ENCODE measurements at regions not wholly inside any gene's neighbourhood (a gene's known extent, or its start where the extent isn't known, plus 50 kb on each side); places are given as distances from the start of the nearest gene placed in this dataset.

GRCh38 chr7:52609511-52609910, 425.9 kb upstream of the POM121L12 start:
- Histone ChIP-seq H3K4me3 (ENCODE audit: low read depth, low read length) (no peak overlapping the region), H3K36me3 (ENCODE audit: control insufficient read depth in 2 of 2, insufficient read depth in 1 of 2, low read length in 2 of 2) (no peaks in the 10 kb centered on the region), H3K27ac (ENCODE audit: extremely low read depth, low read depth, low read length) (no peak overlapping the region), H3K4me1 (ENCODE audit: control insufficient read depth, insufficient read depth, low read length) (no peaks in the 10 kb centered on the region), H3K9me3 (ENCODE audit: control insufficient read depth, insufficient read depth, low read depth, low read length) (no peaks in the 10 kb centered on the region)
- ChIA-PET CTCF (interaction anchor here (0.6 kb wide), 1 partner anchor 1066 kb away, joined by 3 read pairs; no protein-coding TSS in a partner anchor), POLR2A (no interaction called here)
- no peak for TF ChIP-seq ZNF362 (tag by site-specific recombination; IDR thresholded peaks at IDR 0.05)
- TF ChIP-seq ZNF398 (tag by site-specific recombination; IDR thresholded peaks at IDR 0.05) = no peak
- TF ChIP-seq KLF10 (tag by site-specific recombination; IDR thresholded peaks at IDR 0.05) = no peak
- no peak for TF ChIP-seq ZNF148 (tag by site-specific recombination; IDR thresholded peaks at IDR 0.05; ENCODE audit: borderline replicate concordance)
- TF ChIP-seq KLF7 (tag by site-specific recombination; IDR thresholded peaks at IDR 0.05; ENCODE audit: borderline replicate concordance) = no peak

- Histone ChIP-seq H3K9me3 (ENCODE audit: control insufficient read depth, insufficient read depth, low read depth, low read length) (no peaks in the 10 kb centered on the region), H3K4me1 (ENCODE audit: control insufficient read depth, insufficient read depth, low read length) (no peaks in the 10 kb centered on the region), H3K4me3 (ENCODE audit: low read depth, low read length) (no peak overlapping the region), H3K27ac (ENCODE audit: extremely low read depth, low read depth, low read length) (no peak overlapping the region), H3K36me3 (ENCODE audit: control insufficient read depth in 2 of 2, insufficient read depth in 1 of 2, low read length in 2 of 2) (no peaks in the 10 kb centered on the region)
- POLR2A ChIA-PET = no interaction called here
- CTCF ChIA-PET = no interaction called here
- TF ChIP-seq KLF9 (tag by site-specific recombination; IDR thresholded peaks at IDR 0.05; ENCODE audit: low read depth) (no peak), BCL11A (tag by site-specific recombination; IDR thresholded peaks at IDR 0.05; ENCODE audit: low read depth) (no peak), GLIS1 (tag by site-specific recombination; IDR thresholded peaks at IDR 0.05) (no peak), ZNF626 (tag by site-specific recombination; IDR thresholded peaks at IDR 0.05) (no peak), ZNF221 (tag by site-specific recombination; IDR thresholded peaks at IDR 0.05; ENCODE audit: borderline replicate concordance) (no peak)
These were observed 442.7 kb upstream of the POM121L12 start for GRCh38 chr7:52592698-52593097.

GRCh38 chr7:52586704-52587103, 448.7 kb upstream of the POM121L12 start:
- no peaks in the 10 kb centered on the region for H3K36me3 ChIP-seq (ENCODE audit: control insufficient read depth in 2 of 2, insufficient read depth in 1 of 2, low read length in 2 of 2)
- no peaks in the 10 kb centered on the region for H3K9me3 ChIP-seq (ENCODE audit: control insufficient read depth, insufficient read depth, low read depth, low read length)
- no peak overlapping the region for H3K4me3 ChIP-seq (ENCODE audit: low read depth, low read length)
- ChIA-PET CTCF (no interaction called here), POLR2A (no interaction called here)
- H3K27ac ChIP-seq (ENCODE audit: extremely low read depth, low read depth, low read length) = no peak overlapping the region
- H3K4me1 ChIP-seq (ENCODE audit: control insufficient read depth, insufficient read depth, low read length) = no peaks in the 10 kb centered on the region
- TF ChIP-seq OVOL3 (tag by site-specific recombination; IDR thresholded peaks at IDR 0.05) = no peak
- TF ChIP-seq ZNF785 (tag by site-specific recombination; IDR thresholded peaks at IDR 0.05) = no peak
- TF ChIP-seq SALL2 (tag by site-specific recombination; IDR thresholded peaks at IDR 0.05; ENCODE audit: borderline replicate concordance) = no peak
- no peak for TF ChIP-seq SCRT2 (tag by site-specific recombination; IDR thresholded peaks at IDR 0.05)
- TF ChIP-seq ZNF529 (tag by site-specific recombination; IDR thresholded peaks at IDR 0.05; ENCODE audit: insufficient replicate concordance) = no peak
- no peak for TF ChIP-seq REPIN1 (tag by site-specific recombination; IDR thresholded peaks at IDR 0.05; ENCODE audit: low read depth)
- TF ChIP-seq HOXD13 (CRISPR knock-in tag; IDR thresholded peaks at IDR 0.05; ENCODE audit: borderline replicate concordance) = no peak
- no peak for TF ChIP-seq ZNF76 (tag by site-specific recombination; IDR thresholded peaks at IDR 0.05; ENCODE audit: borderline replicate concordance, low read depth)

Measured in HEK293 (cell line).